HCT116 (cell line): ENCODE measurements at regions not wholly inside any gene's neighbourhood (a gene's known extent, or its start where the extent isn't known, plus 50 kb on each side); places are given as distances from the start of the nearest gene placed in this dataset.

Source experiments
- CBX3 ChIP-seq: IDR thresholded peaks from 2 replicates; pipeline ENCODE4 v1.6.1; 2012; ENCODE audit warnings: low read depth
- EGR1 ChIP-seq: IDR thresholded peaks from 2 replicates; pipeline ENCODE4 v1.6.1; 2012; ENCODE audit warnings: low read depth
- ELF1 ChIP-seq: IDR thresholded peaks from 2 replicates; pipeline ENCODE4 v1.6.1; 2012; ENCODE audit warnings: low read depth, borderline replicate concordance
- EZH2 ChIP-seq: fragments of 200-600 bp; sonication (generic); IDR thresholded peaks from 2 replicates; pipeline ENCODE4 v1.6.1; 2017; ENCODE audit warnings: antibody characterized with exemption, mixed run types
- POLR2AphosphoS5 ChIP-seq: IDR thresholded peaks from 2 replicates; pipeline ENCODE4 v1.6.1; 2011; ENCODE audit warnings: mild to moderate bottlenecking, low read depth, low read length, moderate library complexity
- ZFX ChIP-seq: fragments of 450-650 bp; IDR thresholded peaks from 2 replicates; pipeline ENCODE4 v1.6.1; 2017
- TF ChIP-seq, protein P1 (sequence below), 3 experiments: fragments of 200-600 bp in 1 of 3; sonication (generic) in 1 of 3; IDR thresholded peaks in 2 of 3; conservative IDR thresholded peaks in 1 of 3; 2 replicates each; pipeline ENCODE4 v1.5.1; 2012 to 2017; ENCODE audit warnings: low read depth in 2 of 3, low read length in 2 of 3, antibody characterized with exemption in 1 of 3, borderline replicate concordance in 1 of 3, control low read depth in 1 of 3, mild to moderate bottlenecking in 1 of 3, mixed read lengths in 1 of 3, mixed run types in 1 of 3, moderate library complexity in 1 of 3; ENCODE audit not compliant: insufficient read depth in 1 of 3

- TF ChIP-seq, protein P1, sequence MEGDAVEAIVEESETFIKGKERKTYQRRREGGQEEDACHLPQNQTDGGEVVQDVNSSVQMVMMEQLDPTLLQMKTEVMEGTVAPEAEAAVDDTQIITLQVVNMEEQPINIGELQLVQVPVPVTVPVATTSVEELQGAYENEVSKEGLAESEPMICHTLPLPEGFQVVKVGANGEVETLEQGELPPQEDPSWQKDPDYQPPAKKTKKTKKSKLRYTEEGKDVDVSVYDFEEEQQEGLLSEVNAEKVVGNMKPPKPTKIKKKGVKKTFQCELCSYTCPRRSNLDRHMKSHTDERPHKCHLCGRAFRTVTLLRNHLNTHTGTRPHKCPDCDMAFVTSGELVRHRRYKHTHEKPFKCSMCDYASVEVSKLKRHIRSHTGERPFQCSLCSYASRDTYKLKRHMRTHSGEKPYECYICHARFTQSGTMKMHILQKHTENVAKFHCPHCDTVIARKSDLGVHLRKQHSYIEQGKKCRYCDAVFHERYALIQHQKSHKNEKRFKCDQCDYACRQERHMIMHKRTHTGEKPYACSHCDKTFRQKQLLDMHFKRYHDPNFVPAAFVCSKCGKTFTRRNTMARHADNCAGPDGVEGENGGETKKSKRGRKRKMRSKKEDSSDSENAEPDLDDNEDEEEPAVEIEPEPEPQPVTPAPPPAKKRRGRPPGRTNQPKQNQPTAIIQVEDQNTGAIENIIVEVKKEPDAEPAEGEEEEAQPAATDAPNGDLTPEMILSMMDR (IDR thresholded peaks at IDR 0.05 in 2 of 3, conservative IDR thresholded peaks at IDR 0.05 in 1 of 3; ENCODE audit: borderline replicate concordance in 1 of 3, insufficient read depth in 1 of 3, low read depth in 2 of 3, low read length in 2 of 3): no peak
- TF ChIP-seq EGR1: no peak
- no peak for TF ChIP-seq CBX3
- TF ChIP-seq POLR2AphosphoS5: no peak
- TF ChIP-seq ZFX: no peak
- no peak for TF ChIP-seq EZH2
- TF ChIP-seq ELF1: no peak
These were observed 90.8 kb upstream of the USP25 start for GRCh38 chr21:15638856-15639549.
